Tibial nerve (tissue), 4 donors: ENCODE measurements at regions not wholly inside any gene's neighbourhood (a gene's known extent, or its start where the extent isn't known, plus 50 kb on each side); places are given as distances from the start of the nearest gene placed in this dataset.

Experiments used
- EP300 ChIP-seq, 2 donors: sonication (generic); formaldehyde crosslinking; IDR thresholded peaks; one replicate each; pipeline ENCODE4 v1.6.1; 2017; ENCODE audit warnings: antibody characterized with exemption in 2 of 2, mild to moderate bottlenecking in 1 of 2
- POLR2A ChIP-seq, 2 donors: fragments of 450-650 bp; IDR thresholded peaks; one replicate each; pipeline ENCODE4 v1.6.1; 2017; ENCODE audit warnings: antibody characterized with exemption in 2 of 2, mild to moderate bottlenecking in 2 of 2, moderate library complexity in 2 of 2
- TF ChIP-seq, protein P1 (sequence below), 5 experiments: fragments of 200-600 bp in 3 of 5; fragments of 450-650 bp in 2 of 5; sonication (generic) in 3 of 5; IDR thresholded peaks; one replicate each; pipeline ENCODE4 v1.5.1; 2016 to 2019; ENCODE audit warnings: antibody characterized with exemption in 5 of 5, mild to moderate bottlenecking in 3 of 5, moderate library complexity in 2 of 5

DNA sequence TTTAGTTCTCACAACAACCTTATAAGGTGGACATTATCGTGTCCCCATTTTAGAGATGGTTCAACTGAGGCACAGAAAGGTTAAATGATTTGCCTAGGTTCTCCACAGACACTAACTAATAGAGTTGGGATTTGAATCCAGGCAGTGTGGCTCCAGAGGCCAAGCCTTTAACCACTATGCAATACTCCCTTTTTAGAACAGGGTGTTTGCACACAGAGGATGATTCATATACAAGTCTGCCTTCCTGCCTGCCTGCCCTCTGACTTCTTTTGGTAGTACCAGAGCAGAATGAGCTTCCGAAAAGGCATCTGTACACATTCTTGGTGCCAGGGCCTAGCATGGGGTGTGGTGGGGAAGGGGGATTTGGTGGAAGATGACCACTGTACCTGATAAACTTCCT, 150.8 kb upstream of the ARHGEF9 start:
- TF ChIP-seq, protein P1, sequence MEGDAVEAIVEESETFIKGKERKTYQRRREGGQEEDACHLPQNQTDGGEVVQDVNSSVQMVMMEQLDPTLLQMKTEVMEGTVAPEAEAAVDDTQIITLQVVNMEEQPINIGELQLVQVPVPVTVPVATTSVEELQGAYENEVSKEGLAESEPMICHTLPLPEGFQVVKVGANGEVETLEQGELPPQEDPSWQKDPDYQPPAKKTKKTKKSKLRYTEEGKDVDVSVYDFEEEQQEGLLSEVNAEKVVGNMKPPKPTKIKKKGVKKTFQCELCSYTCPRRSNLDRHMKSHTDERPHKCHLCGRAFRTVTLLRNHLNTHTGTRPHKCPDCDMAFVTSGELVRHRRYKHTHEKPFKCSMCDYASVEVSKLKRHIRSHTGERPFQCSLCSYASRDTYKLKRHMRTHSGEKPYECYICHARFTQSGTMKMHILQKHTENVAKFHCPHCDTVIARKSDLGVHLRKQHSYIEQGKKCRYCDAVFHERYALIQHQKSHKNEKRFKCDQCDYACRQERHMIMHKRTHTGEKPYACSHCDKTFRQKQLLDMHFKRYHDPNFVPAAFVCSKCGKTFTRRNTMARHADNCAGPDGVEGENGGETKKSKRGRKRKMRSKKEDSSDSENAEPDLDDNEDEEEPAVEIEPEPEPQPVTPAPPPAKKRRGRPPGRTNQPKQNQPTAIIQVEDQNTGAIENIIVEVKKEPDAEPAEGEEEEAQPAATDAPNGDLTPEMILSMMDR (IDR thresholded peaks at IDR 0.05), result no peak
- TF ChIP-seq POLR2A (IDR thresholded peaks at IDR 0.05) (no peak), EP300 (IDR thresholded peaks at IDR 0.05) (no peak)
